SJSA1 (cell line): ENCODE measurements at regions not wholly inside any gene's neighbourhood (a gene's known extent, or its start where the extent isn't known, plus 50 kb on each side); places are given as distances from the start of the nearest gene placed in this dataset.
A peak's percentile ranks its signal among the peaks of the same experiment; 100 is the strongest.

Experiments
- DNase-seq, 2 experiments: peaks; one replicate each; pipeline ENCODE4 v3.0.0-alpha.2; 2015 to 2020; ENCODE audit warnings: low spot score in 2 of 2, low read depth in 1 of 2
- H3K27ac ChIP-seq: fragments of 250-450 bp; sonication (Bioruptor Pico); 2 replicates; pipeline ENCODE4 v1.5.1; 2020; ENCODE audit warnings: mild to moderate bottlenecking, moderate library complexity
- H3K27me3 ChIP-seq: fragments of 250-450 bp; sonication (Bioruptor Pico); replicated peaks from 2 replicates; pipeline ENCODE4 v1.5.1; 2020; ENCODE audit warnings: mild to moderate bottlenecking, moderate library complexity
- H3K36me3 ChIP-seq: fragments of 250-450 bp; sonication (Bioruptor Pico); 2 replicates; pipeline ENCODE4 v1.5.1; 2020; ENCODE audit warnings: mild to moderate bottlenecking
- H3K4me1 ChIP-seq: fragments of 250-450 bp; sonication (Bioruptor Pico); replicated peaks from 2 replicates; pipeline ENCODE4 v1.6.1; 2021; ENCODE audit warnings: mild to moderate bottlenecking
- H3K4me3 ChIP-seq: fragments of 250-450 bp; sonication (Bioruptor Pico); 2 replicates; pipeline ENCODE4 v1.5.1; 2020; ENCODE audit warnings: mild to moderate bottlenecking
- H3K9me3 ChIP-seq: fragments of 250-450 bp; sonication (Bioruptor Pico); replicated peaks from 2 replicates; pipeline ENCODE4 v1.5.1; 2020; ENCODE audit warnings: mild to moderate bottlenecking

DNA sequence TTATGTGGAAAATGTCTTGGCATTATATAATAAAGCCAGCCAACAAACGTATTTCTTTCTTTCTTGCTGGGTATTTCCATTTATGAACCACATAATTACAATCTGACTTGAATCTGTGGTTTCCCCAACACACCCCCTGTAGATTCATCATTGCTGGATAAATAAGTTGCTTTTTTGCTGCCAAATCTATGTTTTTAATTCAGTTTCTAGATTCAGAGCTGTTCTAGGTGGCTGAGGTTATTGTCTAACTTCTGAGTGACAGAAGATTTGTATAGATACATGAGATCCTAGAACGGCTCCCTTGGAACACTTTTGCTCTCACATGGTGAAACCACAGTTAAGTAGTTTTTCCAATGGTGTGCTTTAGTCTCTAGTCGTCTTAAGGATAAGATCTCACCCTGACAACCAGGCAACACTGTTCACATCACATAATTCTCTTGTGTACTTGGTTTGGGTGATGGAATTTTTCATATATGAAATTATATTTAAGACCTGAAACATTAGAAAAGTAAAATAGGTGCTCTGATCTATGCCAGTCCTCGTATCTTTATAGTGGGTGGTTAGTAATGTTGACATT lies 239.1 kb downstream of the KLF12 start:
- no peaks in the 10 kb centered on the region for H3K27me3 ChIP-seq
- no peak overlapping the region for H3K27ac ChIP-seq
- no peak for DNase-seq
- no peak overlapping the region for H3K4me3 ChIP-seq
- no peaks in the 10 kb centered on the region for H3K4me1 ChIP-seq
- H3K36me3 ChIP-seq, result no peaks in the 10 kb centered on the region
- no peaks in the 10 kb centered on the region for H3K9me3 ChIP-seq

DNA sequence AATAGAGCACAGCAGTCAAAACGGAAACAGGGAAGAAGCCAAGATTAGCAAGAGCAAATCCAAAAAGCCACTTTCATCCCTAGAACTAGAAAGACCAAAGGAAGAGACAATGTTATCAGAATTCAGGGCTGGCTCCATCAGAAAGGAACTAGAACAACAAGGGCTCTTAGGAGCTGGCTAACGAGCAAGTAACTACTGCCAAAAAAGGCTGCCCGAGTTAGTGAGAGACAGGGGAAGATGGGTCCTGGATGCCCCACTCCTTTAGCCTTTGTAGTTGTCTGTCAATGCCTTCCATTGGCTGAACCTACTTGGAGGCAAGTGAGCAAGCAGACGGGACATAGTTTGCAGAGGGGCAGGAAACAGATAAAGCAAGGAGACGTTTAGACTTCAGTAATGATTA lies 240.4 kb downstream of the KLF12 start:
- no peak overlapping the region for H3K27ac ChIP-seq
- H3K9me3 ChIP-seq, result no peaks in the 10 kb centered on the region
- no peak for DNase-seq
- no peak overlapping the region for H3K4me3 ChIP-seq
- no peaks in the 10 kb centered on the region for H3K36me3 ChIP-seq
- H3K4me1 ChIP-seq, result no peaks in the 10 kb centered on the region
- no peaks in the 10 kb centered on the region for H3K27me3 ChIP-seq

DNA sequence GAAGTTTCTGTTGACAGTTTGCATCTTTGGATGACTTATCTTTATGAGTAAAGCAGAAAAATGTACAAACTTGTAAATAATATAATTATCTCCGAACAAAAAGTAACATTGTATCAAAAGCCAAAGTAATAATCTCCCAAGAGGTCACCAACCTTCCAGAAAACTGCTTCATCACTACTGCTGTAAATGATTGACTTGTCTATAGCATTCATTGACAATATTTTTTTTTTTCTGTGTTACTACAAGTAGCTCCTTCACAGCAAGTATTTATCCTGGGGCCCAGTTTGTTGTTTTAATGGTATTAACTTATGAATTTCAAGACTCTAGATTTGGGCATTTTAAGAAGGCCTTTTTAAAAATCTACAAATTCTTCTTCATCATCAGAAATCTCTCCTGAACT lies 242.4 kb downstream of the KLF12 start:
- Histone ChIP-seq H3K4me1 (no peaks in the 10 kb centered on the region), H3K4me3 (no peak overlapping the region), H3K9me3 (no peaks in the 10 kb centered on the region), H3K27me3 (no peaks in the 10 kb centered on the region), H3K36me3 (no peaks in the 10 kb centered on the region), H3K27ac (no peak overlapping the region)
- no peak for DNase-seq

DNA sequence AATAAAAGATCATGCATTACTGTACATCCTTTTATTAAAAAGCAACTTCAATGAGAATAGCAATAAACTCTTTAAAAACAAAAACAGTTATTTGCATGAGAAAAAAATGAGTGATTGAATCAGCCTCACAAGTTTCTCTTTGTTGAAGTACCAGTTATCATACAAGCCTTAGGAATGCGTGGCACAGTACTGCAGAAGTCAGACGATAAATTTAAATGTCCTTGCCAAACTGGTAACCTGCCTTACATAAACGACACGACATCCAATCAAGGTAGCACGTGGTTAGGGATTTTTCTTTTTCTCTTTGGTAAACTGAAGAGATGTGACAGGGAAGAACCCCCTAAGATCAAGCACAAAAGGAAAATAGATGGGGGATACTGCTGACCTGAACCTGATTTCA lies 251.0 kb downstream of the KLF12 start:
- no peaks in the 10 kb centered on the region for H3K27me3 ChIP-seq
- no peak overlapping the region for H3K4me3 ChIP-seq
- H3K4me1 ChIP-seq, result no peaks in the 10 kb centered on the region
- no peaks in the 10 kb centered on the region for H3K36me3 ChIP-seq
- no peak overlapping the region for H3K27ac ChIP-seq
- DNase-seq, result no peak
- H3K9me3 ChIP-seq, result no peaks in the 10 kb centered on the region

DNA sequence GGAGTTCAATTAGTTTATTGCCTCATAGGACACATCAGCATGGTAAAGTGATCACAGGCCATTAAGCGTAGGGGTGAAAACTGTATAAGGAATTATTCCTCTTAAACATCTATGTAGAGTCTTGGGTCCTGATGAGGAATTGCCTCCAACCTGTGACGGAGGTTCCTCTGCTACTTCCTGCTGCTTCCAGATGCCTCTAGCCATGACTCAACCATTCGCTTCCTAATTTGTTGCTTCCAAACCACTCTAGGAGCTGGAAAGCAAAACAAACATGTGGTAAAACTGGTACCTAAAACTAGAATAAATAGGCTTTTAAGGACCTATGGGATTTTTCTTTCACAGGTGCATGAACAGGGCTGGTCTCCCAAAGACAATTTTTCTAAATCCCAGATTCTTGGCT lies 253.8 kb downstream of the KLF12 start:
- no peak for DNase-seq

DNA sequence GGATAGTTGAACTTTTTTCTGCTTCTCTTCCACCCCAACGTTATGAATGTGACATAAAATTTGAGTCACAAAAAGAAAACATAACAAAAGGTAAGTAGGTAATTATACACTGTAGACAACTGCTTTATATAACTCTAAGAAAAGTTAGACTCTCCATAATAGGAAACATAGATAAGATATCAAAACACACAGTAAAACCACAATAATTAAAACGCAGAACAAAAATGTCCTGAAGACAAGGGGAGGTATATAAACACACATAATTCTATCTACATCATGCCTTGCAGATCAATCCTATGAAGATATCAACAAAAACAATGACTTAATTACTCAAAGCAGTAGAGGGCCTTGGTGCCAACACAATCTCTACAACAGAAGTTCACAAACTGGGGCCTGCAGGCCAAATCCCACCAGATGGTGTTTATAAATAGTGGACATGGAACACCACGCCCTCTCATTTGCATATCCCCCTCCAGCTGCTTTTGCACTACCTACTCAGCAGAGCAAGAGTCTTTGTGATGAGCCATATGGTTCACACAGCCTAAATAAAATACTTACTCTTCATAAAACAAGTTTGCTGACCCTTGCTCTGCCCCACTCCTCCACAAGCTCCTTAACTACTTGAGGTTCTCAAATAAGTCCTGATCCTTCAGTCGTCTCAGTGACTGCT lies 254.7 kb downstream of the KLF12 start:
- Histone ChIP-seq H3K36me3 (no peaks in the 10 kb centered on the region), H3K27me3 (no peaks in the 10 kb centered on the region), H3K9me3 (0 out of 2 replicates have a peak, but pooled peaks cover 2% of the 10 kb centered on the region), H3K27ac (no peak overlapping the region), H3K4me3 (no peak overlapping the region), H3K4me1 (no peaks in the 10 kb centered on the region)
- no peak for DNase-seq

More for the DNA sequence above, 253.8 kb downstream of the KLF12 start:
- no peak overlapping the region for H3K27ac ChIP-seq
- H3K9me3 ChIP-seq, result 0 out of 2 replicates have a peak, but pooled peaks cover 2% of the 10 kb centered on the region
- no peaks in the 10 kb centered on the region for H3K27me3 ChIP-seq
- no peak overlapping the region for H3K4me3 ChIP-seq
- H3K4me1 ChIP-seq, result no peaks in the 10 kb centered on the region
- H3K36me3 ChIP-seq, result no peaks in the 10 kb centered on the region

DNA sequence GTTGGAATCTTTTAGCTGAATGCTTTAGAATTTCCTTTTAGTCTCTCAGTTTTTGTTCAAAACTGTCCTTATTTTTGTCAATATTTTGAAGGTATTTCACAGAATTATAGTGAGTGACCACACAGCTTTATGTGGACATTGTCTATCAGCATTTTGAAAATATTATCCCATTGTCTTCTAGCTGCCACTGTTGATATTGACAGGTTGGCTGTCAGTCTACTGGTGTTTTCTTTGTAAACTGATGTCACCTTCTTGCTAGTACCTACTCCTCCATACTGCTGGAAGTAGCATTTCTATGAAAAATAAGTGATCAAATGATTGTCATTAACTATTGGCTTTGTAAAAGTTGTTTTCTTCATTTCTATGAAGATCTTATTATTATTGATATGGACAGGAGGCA lies 256.8 kb downstream of the KLF12 start:
- no peak for DNase-seq
- no peaks in the 10 kb centered on the region for H3K36me3 ChIP-seq
- peaks cover 4% of the 10 kb centered on the region for H3K4me1 ChIP-seq
- no peak overlapping the region for H3K27ac ChIP-seq
- no peak overlapping the region for H3K4me3 ChIP-seq
- 0 out of 2 replicates have a peak, but pooled peaks cover 2% of the 10 kb centered on the region for H3K9me3 ChIP-seq
- no peaks in the 10 kb centered on the region for H3K27me3 ChIP-seq

DNA sequence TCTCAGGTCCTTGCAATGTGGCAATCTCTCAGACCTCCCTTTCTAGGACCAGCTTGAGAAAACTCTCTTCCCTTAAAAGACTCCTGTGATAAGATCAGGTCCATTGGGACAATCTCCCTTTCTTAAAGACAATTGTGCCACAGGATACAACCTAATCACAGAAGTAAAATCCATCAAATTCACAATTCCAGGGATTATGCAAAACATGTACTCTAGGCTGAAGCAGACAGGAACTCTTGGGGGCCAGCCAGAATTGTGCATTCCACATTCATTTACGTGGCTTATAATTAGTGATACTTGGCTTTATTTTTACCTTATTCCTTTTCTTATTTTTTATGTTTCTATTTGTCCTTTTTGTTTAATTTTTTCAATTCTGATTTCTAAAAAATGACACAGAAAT lies 257.9 kb downstream of the KLF12 start:
- Histone ChIP-seq H3K27ac (no peak overlapping the region), H3K4me3 (no peak overlapping the region), H3K9me3 (0 out of 2 replicates have a peak, but pooled peaks cover 2% of the 10 kb centered on the region), H3K4me1 (peaks cover 14% of the 10 kb centered on the region), H3K27me3 (no peaks in the 10 kb centered on the region), H3K36me3 (no peaks in the 10 kb centered on the region)
- no peak for DNase-seq

DNA sequence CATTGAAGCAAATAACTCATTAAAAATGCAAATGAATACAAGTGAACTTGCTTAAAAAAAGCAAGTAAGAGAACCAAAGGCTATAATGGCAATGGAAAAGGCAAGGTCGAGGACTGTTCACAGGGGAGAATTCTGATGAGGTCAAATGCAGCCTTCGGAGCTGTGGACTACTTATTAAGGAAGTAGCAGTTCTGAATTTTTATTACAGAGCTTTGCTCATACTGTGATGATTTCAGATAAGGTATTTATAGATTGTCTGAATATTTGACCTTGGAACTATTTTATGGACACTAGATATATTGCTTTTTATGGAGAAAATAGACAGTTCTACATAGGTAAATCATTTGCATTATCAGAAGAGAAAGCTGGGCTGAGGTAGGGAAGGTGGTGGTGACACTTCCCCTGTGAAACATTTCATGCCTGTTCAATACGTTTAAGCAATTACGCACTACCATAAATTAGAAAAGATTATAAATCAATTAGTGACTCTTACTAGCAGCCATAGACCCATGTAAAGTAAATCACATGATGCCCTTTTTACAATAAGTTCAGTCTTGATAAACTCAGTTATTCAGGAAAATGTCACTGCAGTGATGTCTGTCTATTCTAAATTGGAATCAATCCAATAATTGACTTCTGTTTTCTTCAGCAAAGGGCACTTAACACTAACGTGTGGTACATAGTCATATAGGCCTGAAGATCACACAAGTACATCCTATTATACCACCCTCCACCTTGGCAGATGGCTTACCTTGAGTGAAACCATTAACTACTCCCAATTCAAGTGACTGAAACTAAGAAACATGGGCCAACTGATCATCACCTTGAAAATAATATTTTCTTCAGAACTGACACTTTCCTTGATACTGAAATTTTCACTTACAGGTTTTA lies 260.0 kb downstream of the KLF12 start:
- H3K27me3 ChIP-seq, result no peaks in the 10 kb centered on the region
- no peak overlapping the region for H3K4me3 ChIP-seq
- H3K9me3 ChIP-seq, result 0 out of 2 replicates have a peak, but pooled peaks cover 2% of the 10 kb centered on the region
- peaks cover 30% of the 10 kb centered on the region for H3K4me1 ChIP-seq
- no peaks in the 10 kb centered on the region for H3K36me3 ChIP-seq
- no peak for DNase-seq
- H3K27ac ChIP-seq, result no peak overlapping the region

DNA sequence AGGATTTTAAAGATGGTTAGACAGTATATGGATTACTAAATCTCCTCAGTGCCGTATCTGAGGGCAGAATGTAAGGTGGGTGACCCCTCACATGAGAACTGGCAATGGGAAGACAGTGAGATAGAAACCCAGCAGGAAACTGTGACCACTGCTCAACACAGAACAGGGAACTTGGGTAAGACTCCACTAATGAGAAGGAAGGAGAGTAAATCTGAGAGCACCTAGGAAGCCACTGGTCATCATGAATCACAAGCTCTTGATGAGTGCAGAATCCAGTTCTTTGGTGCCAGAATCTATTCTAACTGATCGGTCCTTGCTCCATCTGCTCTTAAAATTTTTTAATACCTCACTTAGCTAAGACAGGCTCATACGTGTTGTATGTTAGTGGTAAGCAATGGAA lies 261.8 kb downstream of the KLF12 start:
- H3K9me3 ChIP-seq, result 0 out of 2 replicates have a peak, but pooled peaks cover under 1% of the 10 kb centered on the region
- H3K4me3 ChIP-seq, result no peak overlapping the region
- H3K27me3 ChIP-seq, result no peaks in the 10 kb centered on the region
- H3K36me3 ChIP-seq, result no peaks in the 10 kb centered on the region
- peak overlapping the region; percentile 90 for H3K27ac ChIP-seq
- peaks cover 30% of the 10 kb centered on the region for H3K4me1 ChIP-seq
- no peak for DNase-seq

DNA sequence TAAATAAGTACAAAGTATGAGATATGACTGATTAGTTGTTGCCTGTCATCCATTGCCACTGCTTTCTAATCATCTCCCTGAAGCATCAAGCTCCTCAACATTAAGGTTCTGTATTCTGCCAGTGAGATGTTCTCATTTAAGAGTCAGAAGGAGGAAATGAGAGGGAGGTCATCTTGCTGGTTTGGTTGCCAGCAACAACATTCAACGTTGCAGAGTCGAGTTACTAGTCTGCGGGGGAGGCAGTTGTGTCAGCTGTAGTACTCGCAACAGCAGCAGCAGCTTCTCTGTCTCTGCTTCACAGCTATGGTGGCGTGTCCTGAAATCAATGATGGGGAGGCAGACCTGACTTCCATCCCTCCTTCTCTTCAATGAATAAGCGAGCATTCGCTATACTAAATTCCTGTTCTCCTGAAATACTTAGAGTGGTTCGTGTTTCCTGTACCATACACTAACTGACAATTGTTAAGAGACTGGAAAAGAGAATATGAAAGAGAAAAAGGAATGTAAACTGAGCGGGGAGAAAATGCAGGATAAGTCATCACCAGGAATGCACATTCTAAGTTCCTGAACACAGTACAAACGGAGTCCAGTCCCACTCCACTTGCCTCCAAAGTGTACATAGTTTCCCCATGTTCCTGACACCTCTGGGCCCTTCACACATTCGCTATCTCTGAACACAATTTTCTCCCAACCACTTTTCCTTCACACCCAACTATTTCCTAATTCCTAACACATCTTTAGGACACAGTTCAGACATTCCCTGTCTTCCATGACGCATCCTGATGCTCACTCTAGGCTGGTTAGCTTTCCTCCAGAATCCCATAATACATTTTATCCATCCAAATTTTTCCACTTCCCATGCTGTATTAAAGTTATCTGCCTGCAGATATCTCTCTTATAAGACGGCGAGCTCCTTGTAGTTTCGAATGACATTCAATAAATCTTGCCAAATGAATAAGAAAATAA lies 263.0 kb downstream of the KLF12 start:
- Histone ChIP-seq H3K27ac (peak overlapping the region; percentile 90), H3K36me3 (no peaks in the 10 kb centered on the region), H3K27me3 (no peaks in the 10 kb centered on the region), H3K9me3 (no peaks in the 10 kb centered on the region), H3K4me3 (peak overlapping the region; percentile 13), H3K4me1 (peaks cover 31% of the 10 kb centered on the region)
- peak; percentile 52 to 83 for DNase-seq

DNA sequence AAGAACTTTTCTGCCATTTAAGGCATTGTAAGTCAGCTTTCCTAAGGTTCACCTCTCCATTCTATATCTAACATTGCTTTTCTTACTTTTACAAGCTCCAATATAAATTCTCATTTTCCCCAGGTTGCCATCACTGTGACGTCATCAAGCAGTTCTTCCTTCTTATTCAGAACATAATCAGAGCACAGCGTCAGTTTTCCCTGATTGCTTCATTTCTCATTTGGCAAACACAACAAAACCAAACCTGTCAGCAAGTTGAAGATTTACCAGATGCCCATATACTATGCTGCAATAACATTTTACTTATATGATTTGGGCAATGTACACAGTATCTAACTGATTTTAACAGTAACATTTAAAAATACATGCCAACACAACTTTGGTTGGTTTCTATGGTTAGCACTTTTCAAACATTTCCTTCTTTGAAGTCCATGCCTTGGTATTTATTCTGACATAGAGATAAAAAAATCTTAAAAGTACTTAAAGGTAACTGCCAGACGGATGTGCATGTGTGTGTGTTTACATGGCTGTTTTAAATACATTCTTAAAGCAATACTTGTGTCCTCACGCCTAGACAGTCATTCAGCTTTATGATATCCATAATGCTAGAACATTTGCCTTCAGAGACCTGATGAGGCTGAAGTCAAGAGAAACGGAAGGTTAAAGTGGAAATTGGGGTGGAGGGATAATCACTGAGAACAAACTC lies 264.0 kb downstream of the KLF12 start:
- Histone ChIP-seq H3K27ac (peak overlapping the region; percentile 90), H3K27me3 (no peaks in the 10 kb centered on the region), H3K36me3 (no peaks in the 10 kb centered on the region), H3K4me3 (no peak overlapping the region), H3K9me3 (no peaks in the 10 kb centered on the region), H3K4me1 (peaks cover 42% of the 10 kb centered on the region)
- peak in 1 of 2 experiments; percentile 16 for DNase-seq

DNA sequence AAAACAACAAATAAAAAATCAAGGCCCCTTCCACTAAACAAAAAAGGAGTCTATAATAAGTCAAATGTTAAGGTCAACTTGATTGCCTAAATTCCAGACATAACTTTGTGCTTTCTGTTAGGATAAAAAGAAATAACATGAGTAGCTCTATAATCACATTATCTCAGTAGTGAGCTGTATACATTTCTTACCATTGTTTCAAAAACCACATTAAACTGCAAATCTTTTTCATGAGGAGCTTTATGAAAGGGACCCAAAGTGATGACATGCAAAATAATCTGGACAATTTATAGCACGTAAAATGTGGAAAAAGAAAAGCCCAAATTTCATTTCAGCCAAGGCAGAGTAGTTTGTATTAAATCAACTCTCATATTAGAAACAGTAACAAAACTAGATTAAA lies 269.2 kb downstream of the KLF12 start:
- Histone ChIP-seq H3K27ac (no peak overlapping the region), H3K36me3 (no peaks in the 10 kb centered on the region), H3K4me3 (no peak overlapping the region), H3K9me3 (no peaks in the 10 kb centered on the region), H3K4me1 (peaks cover 25% of the 10 kb centered on the region), H3K27me3 (no peaks in the 10 kb centered on the region)
- peak in 1 of 2 experiments; percentile 47 for DNase-seq
